ENCODE measurements at regions not wholly inside any gene's neighbourhood (a gene's known extent, or its start where the extent isn't known, plus 50 kb on each side); places are given as distances from the start of the nearest gene placed in this dataset.

DNA sequence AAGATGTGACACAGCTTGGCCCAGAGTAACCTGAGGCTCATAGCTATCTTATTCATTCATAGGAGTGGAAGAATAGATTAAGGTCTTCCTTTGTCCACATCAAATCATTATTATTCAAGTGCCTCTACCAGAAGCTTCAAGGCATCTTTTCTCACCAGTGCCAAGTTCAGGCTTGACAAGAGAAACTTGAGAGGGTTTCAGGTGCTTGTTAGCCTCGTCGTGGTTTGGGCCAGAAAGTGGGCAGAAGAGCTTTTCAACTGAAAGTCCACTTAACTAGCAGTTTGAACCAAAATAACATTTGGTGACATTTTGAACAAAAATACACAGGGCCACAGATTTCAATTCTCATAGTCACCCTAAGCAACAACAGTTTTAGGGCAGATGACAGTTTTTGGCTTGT lies 1184.2 kb downstream of the FLRT2 start:
- no peak overlapping the region for H3K4me2 ChIP-seq (ENCODE audit: low read depth, low read length)
- ChIA-PET CTCF (no interaction called here), POLR2A (ENCODE audit: unreplicated experiment) (no interaction called here)
- H4K20me1 ChIP-seq (ENCODE audit: insufficient read depth, low read length): no peaks in the 10 kb centered on the region
- H4K91ac ChIP-seq (ENCODE audit: insufficient read depth, low read depth, low read length): no peak overlapping the region
- no TSS peak for BruUV-seq (replicated peaks)
- H4K5ac ChIP-seq (ENCODE audit: low read depth, low read length): no peak overlapping the region
- H2BK20ac ChIP-seq (ENCODE audit: low read depth, low read length): no peak overlapping the region
- H3K14ac ChIP-seq (replicated peaks; ENCODE audit: low read depth, low read length): no peak overlapping the region
- H3K27ac ChIP-seq (ENCODE audit: insufficient read depth, low read length): no peak overlapping the region
- H3K9ac ChIP-seq (ENCODE audit: low read depth, low read length): no peak overlapping the region
- H3K4me3 ChIP-seq (ENCODE audit: insufficient read depth, low read depth, low read length): no peak overlapping the region
- H3K36me3 ChIP-seq (ENCODE audit: control insufficient read depth, insufficient read depth, low read length): no peaks in the 10 kb centered on the region
- H3K56ac ChIP-seq (ENCODE audit: extremely low read depth, insufficient read depth, low read length): no peak overlapping the region
- dilution Hi-C loops (cut with HindIII; ENCODE audit: low sequenced_read_pairs, unreplicated experiment): no loop called here
- no peaks in the 10 kb centered on the region for H3K27me3 ChIP-seq (ENCODE audit: control insufficient read depth, insufficient read depth, low read length)
- H4K8ac ChIP-seq (ENCODE audit: low read depth in 2 of 2, low read length in 2 of 2): no peak overlapping the region
- H3K9me1 ChIP-seq (ENCODE audit: insufficient read depth, low read length): no peaks in the 10 kb centered on the region
- H3K4ac ChIP-seq (ENCODE audit: low read depth, low read length): no peak overlapping the region
- H3K79me1 ChIP-seq (ENCODE audit: low read depth in 1 of 2, low read length in 2 of 2): no peaks in the 10 kb centered on the region
- no peak overlapping the region for H3K23ac ChIP-seq (ENCODE audit: low read depth, low read length)
- H3K9me3 ChIP-seq (ENCODE audit: control insufficient read depth, insufficient read depth, low read length): no peaks in the 10 kb centered on the region
- in situ Hi-C loops (cut with MboI; ENCODE audit: low sequenced_read_pairs): no loop called here
- intact Hi-C loops (cut with micrococcal nuclease): no loop called here
- no peak overlapping the region for H3K18ac ChIP-seq (ENCODE audit: low read depth, low read length)
- no peak overlapping the region for H2BK15ac ChIP-seq (ENCODE audit: low read depth, low read length)
- H2AK9ac ChIP-seq (replicated peaks; ENCODE audit: low read depth, low read length, poor library complexity): no peak overlapping the region
- DNase-seq (no peak), ATAC-seq (ENCODE audit: low read depth) (no peak)
- H2AK5ac ChIP-seq (ENCODE audit: low read depth, low read length): no peak overlapping the region
- H3K4me1 ChIP-seq (ENCODE audit: control insufficient read depth, insufficient read depth, low read length): no peaks in the 10 kb centered on the region
- no peak overlapping the region for H2AFZ ChIP-seq (replicated peaks; ENCODE audit: low read length, poor library complexity)
- TF ChIP-seq MAFK (IDR thresholded peaks at IDR 0.05; ENCODE audit: low read depth, low read length) (no peak), USF2 (IDR thresholded peaks at IDR 0.05; ENCODE audit: low read depth, low read length) (no peak), BHLHE40 (IDR thresholded peaks at IDR 0.05; ENCODE audit: low read depth, low read length) (no peak), NFE2L2 (IDR thresholded peaks at IDR 0.05; ENCODE audit: low read depth, low read length) (no peak), MXI1 (IDR thresholded peaks at IDR 0.05; ENCODE audit: borderline replicate concordance, low read depth, low read length) (no peak), CHD1 (IDR thresholded peaks at IDR 0.05; ENCODE audit: low read depth, low read length) (no peak)
- H2BK5ac ChIP-seq (ENCODE audit: low read depth, low read length, poor library complexity, severe bottlenecking): no peak overlapping the region
- no CpG with 5 or more reads among the region's 2 CpGs for WGBS, 2 experiments (ENCODE audit: extremely low coverage in 2 of 2, insufficient read length in 1 of 2)
- no peak overlapping the region for H2BK120ac ChIP-seq (ENCODE audit: low read depth, low read length)

Measured in IMR-90 (cell line).